DND-41 (cell line): ENCODE measurements at regions not wholly inside any gene's neighbourhood (a gene's known extent, or its start where the extent isn't known, plus 50 kb on each side); places are given as distances from the start of the nearest gene placed in this dataset.

Source experiments
- ATAC-seq: fragments of 200-7000 bp; cut with Tn5 transposase; 3 replicates; pipeline ENCODE4 v1.9.1; 2021; ENCODE audit warnings: low read depth; ENCODE audit not compliant: insufficient read depth
- DNase-seq: peaks from one replicate; pipeline ENCODE4 v3.0.0-alpha.2; 2020
- H2AFZ ChIP-seq: 2 replicates; pipeline ENCODE4 v1.6.0; 2012; ENCODE audit warnings: low read depth, low read length
- H3K27ac ChIP-seq: 2 replicates; pipeline ENCODE4 v1.5.1; 2012; ENCODE audit warnings: low read length, inconsistent platforms
- H3K27me3 ChIP-seq: fragments of 200-600 bp; sonication (generic); 2 replicates; pipeline ENCODE4 v1.6.0; 2012; ENCODE audit warnings: low read length, mild to moderate bottlenecking, inconsistent platforms; ENCODE audit not compliant: insufficient read depth, poor library complexity
- H3K36me3 ChIP-seq: 2 replicates; pipeline ENCODE4 v1.5.1; 2012; ENCODE audit warnings: low read length, inconsistent platforms; ENCODE audit not compliant: insufficient read depth
- H3K4me1 ChIP-seq: 2 replicates; pipeline ENCODE4 v1.5.1; 2012; ENCODE audit warnings: mild to moderate bottlenecking, low read length; ENCODE audit not compliant: insufficient read depth
- H3K4me2 ChIP-seq: 2 replicates; pipeline ENCODE4 v1.6.0; 2012; ENCODE audit warnings: mild to moderate bottlenecking, moderate library complexity, low read length, inconsistent platforms; ENCODE audit not compliant: insufficient read depth
- H3K4me3 ChIP-seq, 2 experiments: fragments of 200-600 bp in 1 of 2; shearing (Covaris generic) in 1 of 2; 2 replicates each; pipeline ENCODE4 v1.5.1; 2012 to 2016; ENCODE audit warnings: inconsistent platforms in 2 of 2, low read length in 2 of 2, mild to moderate bottlenecking in 2 of 2, low read depth in 1 of 2, moderate library complexity in 1 of 2
- H3K79me2 ChIP-seq: 2 replicates; pipeline ENCODE4 v1.6.0; 2012; ENCODE audit warnings: low read length, inconsistent platforms; ENCODE audit not compliant: insufficient read depth
- H3K9ac ChIP-seq: 2 replicates; pipeline ENCODE4 v1.6.0; 2012; ENCODE audit warnings: low read depth, mild to moderate bottlenecking, inconsistent platforms, low read length, moderate library complexity
- H3K9me3 ChIP-seq: 2 replicates; pipeline ENCODE4 v1.5.1; 2012; ENCODE audit warnings: low read length, moderate library complexity, mild to moderate bottlenecking, inconsistent platforms; ENCODE audit not compliant: insufficient read depth, severe bottlenecking
- H4K20me1 ChIP-seq: 2 replicates; pipeline ENCODE4 v1.6.0; 2012; ENCODE audit warnings: low read length; ENCODE audit not compliant: insufficient read depth
- CTCF ChIP-seq: IDR thresholded peaks from 2 replicates; pipeline ENCODE4 v1.5.1; 2012; ENCODE audit warnings: borderline replicate concordance, low read length, moderate library complexity, mild to moderate bottlenecking; ENCODE audit not compliant: poor library complexity, severe bottlenecking; ENCODE audit errors: extremely low read depth
- EZH2 ChIP-seq: IDR thresholded peaks from 3 replicates; pipeline ENCODE4 v1.6.1; 2012; ENCODE audit warnings: borderline replicate concordance, low read depth, mild to moderate bottlenecking, moderate library complexity, low read length, inconsistent platforms; ENCODE audit not compliant: severe bottlenecking

GRCh38 chr5:38124321-38124720 lies 134.0 kb upstream of the EGFLAM start:
- TF ChIP-seq CTCF (no peak), EZH2 (no peak)
- ATAC-seq (no peak), DNase-seq (no peak)
- Histone ChIP-seq H3K27ac (no peak overlapping the region), H3K4me3 (no peak overlapping the region), H3K79me2 (no peaks in the 10 kb centered on the region), H3K4me2 (no peak overlapping the region), H4K20me1 (no peaks in the 10 kb centered on the region), H2AFZ (no peak overlapping the region), H3K9ac (no peak overlapping the region), H3K36me3 (no peaks in the 10 kb centered on the region), H3K27me3 (peaks cover 1% of the 10 kb centered on the region), H3K4me1 (no peaks in the 10 kb centered on the region), H3K9me3 (no peaks in the 10 kb centered on the region)

- Histone ChIP-seq H3K4me1 (no peaks in the 10 kb centered on the region), H3K27ac (no peak overlapping the region), H3K9ac (no peak overlapping the region), H4K20me1 (no peaks in the 10 kb centered on the region), H3K36me3 (no peaks in the 10 kb centered on the region), H3K4me2 (no peak overlapping the region), H2AFZ (no peak overlapping the region), H3K79me2 (no peaks in the 10 kb centered on the region), H3K9me3 (no peaks in the 10 kb centered on the region), H3K27me3 (peaks cover 8% of the 10 kb centered on the region), H3K4me3 (no peak overlapping the region)
- no peak for TF ChIP-seq EZH2
- TF ChIP-seq CTCF = no peak
- no peak for DNase-seq
- ATAC-seq = no peak
Measured at GRCh38 chr5:38121420-38121819, 136.9 kb upstream of the EGFLAM start.

GRCh38 chr5:38119836-38120235 lies 138.5 kb upstream of the EGFLAM start:
- Histone ChIP-seq H3K4me2 (no peak overlapping the region), H3K4me1 (no peaks in the 10 kb centered on the region), H3K27ac (no peak overlapping the region), H3K27me3 (peaks cover 13% of the 10 kb centered on the region), H3K36me3 (no peaks in the 10 kb centered on the region), H3K4me3 (no peak overlapping the region), H4K20me1 (no peaks in the 10 kb centered on the region), H3K79me2 (no peaks in the 10 kb centered on the region), H3K9ac (no peak overlapping the region), H3K9me3 (no peaks in the 10 kb centered on the region), H2AFZ (no peak overlapping the region)
- DNase-seq (no peak), ATAC-seq (no peak)
- no peak for TF ChIP-seq CTCF
- TF ChIP-seq EZH2 = no peak
